Trophoblast cell (in vitro differentiated cells and primary cell): ENCODE measurements at regions not wholly inside any gene's neighbourhood (a gene's known extent, or its start where the extent isn't known, plus 50 kb on each side); places are given as distances from the start of the nearest gene placed in this dataset.

ENCODE experiments used
- DNase-seq, 2 donors: peaks; one replicate each; pipeline ENCODE4 v3.0.0-alpha.2; 2016
- H2AFZ ChIP-seq: 2 replicates; pipeline ENCODE4 v1.6.1; 2013; ENCODE audit warnings: low read length, moderate library complexity, mild to moderate bottlenecking; ENCODE audit not compliant: insufficient read depth, poor library complexity
- H2AK5ac ChIP-seq: 2 replicates; pipeline ENCODE4 v1.6.1; 2013; ENCODE audit warnings: mild to moderate bottlenecking, low read length
- H2BK120ac ChIP-seq: 2 replicates; pipeline ENCODE4 v1.6.1; 2013; ENCODE audit warnings: low read length, mild to moderate bottlenecking, moderate library complexity; ENCODE audit not compliant: insufficient read depth, poor library complexity
- H2BK12ac ChIP-seq: 2 replicates; pipeline ENCODE4 v1.6.1; 2013; ENCODE audit warnings: mild to moderate bottlenecking, low read length, moderate library complexity
- H2BK5ac ChIP-seq: 2 replicates; pipeline ENCODE4 v1.6.1; 2013; ENCODE audit warnings: low read length, low read depth, moderate library complexity, mild to moderate bottlenecking; ENCODE audit not compliant: poor library complexity
- H3K14ac ChIP-seq: 2 replicates; pipeline ENCODE4 v1.6.1; 2013; ENCODE audit warnings: mild to moderate bottlenecking, low read length
- H3K18ac ChIP-seq: 2 replicates; pipeline ENCODE4 v1.6.1; 2013; ENCODE audit warnings: mild to moderate bottlenecking, low read length
- H3K23ac ChIP-seq: 2 replicates; pipeline ENCODE4 v1.6.1; 2013; ENCODE audit warnings: low read length
- H3K27ac ChIP-seq: 2 replicates; pipeline ENCODE4 v1.5.1; 2013; ENCODE audit warnings: low read depth, mild to moderate bottlenecking, inconsistent platforms, low read length, moderate library complexity
- H3K27me3 ChIP-seq: 2 replicates; pipeline ENCODE4 v1.6.1; 2013; ENCODE audit warnings: inconsistent platforms, mild to moderate bottlenecking, low read length, moderate library complexity; ENCODE audit not compliant: insufficient read depth
- H3K36me3 ChIP-seq, 2 experiments: 1 replicate in 1 of 2; 2 replicates in 1 of 2; pipeline ENCODE4 v1.6.1; 2013; ENCODE audit warnings: low read length in 2 of 2, mild to moderate bottlenecking in 2 of 2, moderate library complexity in 1 of 2; ENCODE audit not compliant: insufficient read depth in 2 of 2, control insufficient read depth in 1 of 2
- H3K4ac ChIP-seq: 2 replicates; pipeline ENCODE4 v1.6.1; 2013; ENCODE audit warnings: low read depth, mild to moderate bottlenecking, low read length, moderate library complexity
- H3K4me1 ChIP-seq, 2 experiments: 1 replicate in 1 of 2; 2 replicates in 1 of 2; pipeline ENCODE4 v1.6.1; 2013; ENCODE audit warnings: low read length in 2 of 2, mild to moderate bottlenecking in 2 of 2, moderate library complexity in 1 of 2; ENCODE audit not compliant: insufficient read depth in 2 of 2, control insufficient read depth in 1 of 2
- H3K4me2 ChIP-seq: 2 replicates; pipeline ENCODE4 v1.6.1; 2013; ENCODE audit warnings: inconsistent platforms, mild to moderate bottlenecking, low read length, moderate library complexity
- H3K4me3 ChIP-seq: 2 replicates; pipeline ENCODE4 v1.5.1; 2013; ENCODE audit warnings: mild to moderate bottlenecking, low read depth, low read length, inconsistent platforms
- H3K79me1 ChIP-seq: one replicate; pipeline ENCODE4 v1.6.1; 2013; ENCODE audit warnings: low read length
- H3K79me2 ChIP-seq: 2 replicates; pipeline ENCODE4 v1.6.1; 2013; ENCODE audit warnings: low read length, mild to moderate bottlenecking; ENCODE audit not compliant: control insufficient read depth, insufficient read depth, poor library complexity
- H3K9ac ChIP-seq: 2 replicates; pipeline ENCODE4 v1.6.1; 2013; ENCODE audit warnings: mild to moderate bottlenecking, low read length
- H3K9me3 ChIP-seq: 2 replicates; pipeline ENCODE4 v1.6.1; 2013; ENCODE audit warnings: low read depth, mild to moderate bottlenecking, control low read depth, inconsistent platforms, low read length; ENCODE audit not compliant: insufficient read depth
- H4K12ac ChIP-seq: 2 replicates; pipeline ENCODE4 v1.6.1; 2013; ENCODE audit warnings: low read depth, mild to moderate bottlenecking, low read length, moderate library complexity
- H4K8ac ChIP-seq: 2 replicates; pipeline ENCODE4 v1.6.1; 2013; ENCODE audit warnings: low read depth, mild to moderate bottlenecking, low read length, moderate library complexity
- H4K91ac ChIP-seq: one replicate; pipeline ENCODE4 v1.6.1; 2013; ENCODE audit warnings: low read depth, mild to moderate bottlenecking, low read length, moderate library complexity
- WGBS: extraction: QIAGEN DNeasy Blood & Tissue Kit; methylation state at CpG from one replicate; pipeline ENCODE4 v1.1.7; 2013; ENCODE audit warnings: missing lambda C conversion rate; ENCODE audit not compliant: insufficient read length, insufficient coverage; ENCODE audit errors: extremely low coverage; 5-methylcytosine and 5-hydroxymethylcytosine counted together

DNA sequence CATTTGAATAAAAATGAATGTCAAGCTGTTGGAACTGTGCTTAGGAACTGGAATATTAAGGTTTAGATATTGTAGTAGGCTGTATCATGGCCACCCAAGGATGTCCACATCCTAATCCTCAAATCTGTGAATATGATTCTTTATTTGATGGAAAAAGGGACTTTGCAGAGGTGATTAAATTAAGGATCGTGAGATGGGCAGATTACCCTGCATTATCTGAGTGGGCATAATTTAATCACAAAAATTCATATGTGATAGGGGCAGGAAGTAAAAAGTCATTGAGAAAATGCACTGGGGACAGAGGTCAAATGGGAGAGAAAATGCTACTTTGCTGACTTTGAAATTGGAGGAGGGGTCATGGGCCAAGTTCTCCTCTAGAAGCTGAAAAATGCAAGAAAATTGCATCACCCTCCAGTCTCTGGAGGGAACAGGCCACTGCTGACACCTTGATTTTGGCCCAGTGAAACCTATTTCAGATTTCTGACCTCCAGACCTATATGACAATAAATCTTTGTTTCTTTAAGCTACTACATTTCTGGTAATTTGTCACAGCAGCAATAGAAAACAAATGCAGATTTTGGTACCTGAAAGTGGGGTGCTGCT, 521.4 kb downstream of the PCDH7 start:
- WGBS = no CpG with 5 or more reads among the region's 1 CpG
- H2AFZ ChIP-seq = no peak overlapping the region
- no peak overlapping the region for H2BK5ac ChIP-seq
- no peak overlapping the region for H3K9ac ChIP-seq
- H3K36me3 ChIP-seq = no peaks in the 10 kb centered on the region
- no peak overlapping the region for H2BK120ac ChIP-seq
- no peak overlapping the region for H3K4me3 ChIP-seq
- no peak overlapping the region for H3K14ac ChIP-seq
- no peak overlapping the region for H2AK5ac ChIP-seq
- no peak overlapping the region for H3K4ac ChIP-seq
- H4K12ac ChIP-seq = no peak overlapping the region
- no peak overlapping the region for H2BK12ac ChIP-seq
- H3K79me2 ChIP-seq = no peaks in the 10 kb centered on the region
- H3K4me1 ChIP-seq = no peaks in the 10 kb centered on the region
- no peak overlapping the region for H3K27ac ChIP-seq
- H3K79me1 ChIP-seq = no peaks in the 10 kb centered on the region
- no peak for DNase-seq
- no peak overlapping the region for H3K23ac ChIP-seq
- no peaks in the 10 kb centered on the region for H3K27me3 ChIP-seq
- H3K9me3 ChIP-seq = peaks cover 5% of the 10 kb centered on the region
- no peak overlapping the region for H3K4me2 ChIP-seq
- H4K8ac ChIP-seq = no peak overlapping the region
- no peak overlapping the region for H3K18ac ChIP-seq
- no peak overlapping the region for H4K91ac ChIP-seq

DNA sequence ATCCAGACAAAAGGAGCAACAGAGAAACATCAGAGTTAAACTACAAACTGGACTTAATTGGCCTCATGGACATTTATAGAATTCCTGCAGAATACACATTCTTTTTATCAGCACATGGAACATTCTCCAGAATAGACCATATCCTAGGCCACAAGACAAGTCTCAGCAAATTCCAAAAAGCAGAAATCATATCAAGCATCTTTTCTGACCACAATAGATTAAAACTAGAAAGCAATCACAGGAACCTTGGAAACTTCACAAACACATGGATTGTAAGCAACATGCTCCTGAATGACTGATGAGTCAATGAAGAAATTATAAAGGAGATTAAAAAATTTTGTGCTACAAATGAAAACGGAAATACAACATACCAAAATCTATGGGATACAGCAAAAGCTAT, 526.7 kb downstream of the PCDH7 start:
- no peak overlapping the region for H3K9ac ChIP-seq
- no peak overlapping the region for H2BK5ac ChIP-seq
- H3K79me1 ChIP-seq = no peaks in the 10 kb centered on the region
- no peak overlapping the region for H3K14ac ChIP-seq
- no peak for DNase-seq
- H2BK120ac ChIP-seq = no peak overlapping the region
- H3K4me1 ChIP-seq = no peaks in the 10 kb centered on the region
- no peak overlapping the region for H4K91ac ChIP-seq
- no peak overlapping the region for H2AFZ ChIP-seq
- H4K12ac ChIP-seq = no peak overlapping the region
- H3K4me3 ChIP-seq = no peak overlapping the region
- H3K27ac ChIP-seq = no peak overlapping the region
- no peak overlapping the region for H3K18ac ChIP-seq
- no peaks in the 10 kb centered on the region for H3K36me3 ChIP-seq
- no peak overlapping the region for H3K4me2 ChIP-seq
- H3K9me3 ChIP-seq = no peaks in the 10 kb centered on the region
- H3K79me2 ChIP-seq = no peaks in the 10 kb centered on the region
- no peak overlapping the region for H2BK12ac ChIP-seq
- no peak overlapping the region for H3K4ac ChIP-seq
- H4K8ac ChIP-seq = no peak overlapping the region
- no peak overlapping the region for H3K23ac ChIP-seq
- no CpG with 5 or more reads among the region's 1 CpG for WGBS
- no peaks in the 10 kb centered on the region for H3K27me3 ChIP-seq
- H2AK5ac ChIP-seq = no peak overlapping the region

- no peak overlapping the region for H2AK5ac ChIP-seq
- no peak overlapping the region for H3K14ac ChIP-seq
- no peaks in the 10 kb centered on the region for H3K79me1 ChIP-seq
- H3K4me3 ChIP-seq = no peak overlapping the region
- H3K4ac ChIP-seq = no peak overlapping the region
- no peak overlapping the region for H3K9ac ChIP-seq
- no peak overlapping the region for H3K4me2 ChIP-seq
- no peak overlapping the region for H2BK12ac ChIP-seq
- H4K91ac ChIP-seq = no peak overlapping the region
- no peak overlapping the region for H3K23ac ChIP-seq
- peaks cover 4% of the 10 kb centered on the region for H3K9me3 ChIP-seq
- H2BK120ac ChIP-seq = no peak overlapping the region
- no peak overlapping the region for H4K8ac ChIP-seq
- H3K79me2 ChIP-seq = no peaks in the 10 kb centered on the region
- no peak overlapping the region for H3K27ac ChIP-seq
- H3K36me3 ChIP-seq = no peaks in the 10 kb centered on the region
- WGBS = no CpG with 5 or more reads among the region's 15 CpGs
- H3K27me3 ChIP-seq = no peaks in the 10 kb centered on the region
- H3K4me1 ChIP-seq = no peaks in the 10 kb centered on the region
- H2BK5ac ChIP-seq = no peak overlapping the region
- H3K18ac ChIP-seq = no peak overlapping the region
- no peak overlapping the region for H2AFZ ChIP-seq
- no peak for DNase-seq
- no peak overlapping the region for H4K12ac ChIP-seq
Measured at GRCh38 chr4:31259119-31259518, 539.0 kb downstream of the PCDH7 start.

GRCh38 chr4:31261632-31262031, 541.5 kb downstream of the PCDH7 start:
- no peak overlapping the region for H2BK120ac ChIP-seq
- no peak overlapping the region for H4K8ac ChIP-seq
- H3K4me1 ChIP-seq = no peaks in the 10 kb centered on the region
- H4K12ac ChIP-seq = no peak overlapping the region
- no peak overlapping the region for H3K4me2 ChIP-seq
- no peak overlapping the region for H2BK5ac ChIP-seq
- no peaks in the 10 kb centered on the region for H3K27me3 ChIP-seq
- H2AFZ ChIP-seq = no peak overlapping the region
- no peak overlapping the region for H2BK12ac ChIP-seq
- no peaks in the 10 kb centered on the region for H3K36me3 ChIP-seq
- H3K79me1 ChIP-seq = no peaks in the 10 kb centered on the region
- no peak overlapping the region for H3K14ac ChIP-seq
- H3K79me2 ChIP-seq = no peaks in the 10 kb centered on the region
- H3K9me3 ChIP-seq = peaks cover 4% of the 10 kb centered on the region
- no peak overlapping the region for H3K23ac ChIP-seq
- no peak overlapping the region for H4K91ac ChIP-seq
- no peak overlapping the region for H3K27ac ChIP-seq
- H3K4me3 ChIP-seq = no peak overlapping the region
- DNase-seq = no peak
- no peak overlapping the region for H3K18ac ChIP-seq
- no peak overlapping the region for H3K4ac ChIP-seq
- no CpG with 5 or more reads among the region's 2 CpGs for WGBS
- no peak overlapping the region for H3K9ac ChIP-seq
- no peak overlapping the region for H2AK5ac ChIP-seq
